ENCODE measurements at regions not wholly inside any gene's neighbourhood (a gene's known extent, or its start where the extent isn't known, plus 50 kb on each side); places are given as distances from the start of the nearest gene placed in this dataset.

GRCh38 chr12:5160827-5161226 lies 117.1 kb downstream of the KCNA5 start:
- no peak overlapping the region for H3K4me3 ChIP-seq
- no peaks in the 10 kb centered on the region for H3K36me3 ChIP-seq (replicated peaks in 1 of 2)
- H3K27me3 ChIP-seq: no peaks in the 10 kb centered on the region
- DNase-seq: no peak
- intact Hi-C loops (cut with DNase I): no loop called here
- no peaks in the 10 kb centered on the region for H3K9me3 ChIP-seq (replicated peaks in 1 of 3)
- 58 to 100% (median 68%) methylated on average over 1 of the region's 1 CpG for WGBS, 4 donors
- no peaks in the 10 kb centered on the region for H3K4me1 ChIP-seq (replicated peaks in 1 of 2)
- H3K27ac ChIP-seq: no peak overlapping the region
- TF ChIP-seq CTCF (IDR thresholded peaks at IDR 0.05): no peak
- TF ChIP-seq POLR2A (IDR thresholded peaks at IDR 0.05): no peak

DNA sequence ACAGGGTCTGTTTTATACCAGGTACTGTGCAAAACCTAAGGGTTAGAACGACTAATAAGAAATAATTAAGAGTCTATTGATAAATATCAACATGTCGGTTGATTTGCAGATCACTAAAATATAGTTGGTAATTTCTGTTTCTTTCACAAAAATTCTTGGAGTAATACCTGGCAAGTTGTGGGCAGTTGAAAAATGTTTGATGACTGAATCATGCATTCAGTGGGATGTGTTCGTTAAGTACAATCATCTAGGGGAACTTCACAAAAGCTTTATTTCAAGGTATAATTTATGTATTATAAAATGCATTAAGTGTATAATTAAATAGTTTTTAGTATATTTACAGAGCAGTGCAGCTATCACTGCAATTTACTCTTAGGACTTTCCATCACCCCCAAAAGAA lies 120.0 kb downstream of the KCNA5 start:
- intact Hi-C loops (cut with DNase I): no loop called here
- Histone ChIP-seq H3K36me3 (replicated peaks in 1 of 2) (no peaks in the 10 kb centered on the region), H3K27me3 (no peaks in the 10 kb centered on the region), H3K4me3 (no peak overlapping the region), H3K4me1 (replicated peaks in 1 of 2) (no peaks in the 10 kb centered on the region), H3K27ac (no peak overlapping the region), H3K9me3 (replicated peaks in 1 of 3) (no peaks in the 10 kb centered on the region)
- WGBS, 4 donors: 74 to 82% (median 78%) methylated on average over 3 of the region's 3 CpGs
- TF ChIP-seq POLR2A (IDR thresholded peaks at IDR 0.05) (no peak), CTCF (IDR thresholded peaks at IDR 0.05) (no peak)
- no peak for DNase-seq

- H3K4me1 ChIP-seq (replicated peaks in 1 of 2): no peaks in the 10 kb centered on the region
- H3K9me3 ChIP-seq (replicated peaks in 1 of 3): no peaks in the 10 kb centered on the region
- TF ChIP-seq POLR2A (IDR thresholded peaks at IDR 0.05): no peak
- 69 to 88% (median 83%) methylated on average over 5 of the region's 5 CpGs for WGBS, 4 donors
- intact Hi-C loops (cut with DNase I): no loop called here
- DNase-seq: no peak
- H3K4me3 ChIP-seq: no peak overlapping the region
- H3K27me3 ChIP-seq: no peaks in the 10 kb centered on the region
- no peak overlapping the region for H3K27ac ChIP-seq
- no peaks in the 10 kb centered on the region for H3K36me3 ChIP-seq (replicated peaks in 1 of 2)
Measured at GRCh38 chr12:5165296-5165970, 121.8 kb downstream of the KCNA5 start.

- WGBS, 4 donors: 68 to 94% (median 82%) methylated on average over 4 of the region's 4 CpGs; no CpG with 5 or more reads in 1 of the 4 donors
- peaks cover 2% of the 10 kb centered on the region for H3K27me3 ChIP-seq
- no peak overlapping the region for H3K27ac ChIP-seq
- no peak overlapping the region for H3K4me3 ChIP-seq
- intact Hi-C loops (cut with DNase I): no loop called here
- no peak for TF ChIP-seq CTCF (IDR thresholded peaks at IDR 0.05)
- no peak for TF ChIP-seq POLR2A (IDR thresholded peaks at IDR 0.05)
- no peaks in the 10 kb centered on the region for H3K4me1 ChIP-seq (replicated peaks in 1 of 2)
- DNase-seq: no peak
- no peaks in the 10 kb centered on the region for H3K36me3 ChIP-seq (replicated peaks in 1 of 2)
- H3K9me3 ChIP-seq (replicated peaks in 1 of 3): no peaks in the 10 kb centered on the region
Measured at GRCh38 chr12:5166976-5167375, 123.3 kb downstream of the KCNA5 start.

DNA sequence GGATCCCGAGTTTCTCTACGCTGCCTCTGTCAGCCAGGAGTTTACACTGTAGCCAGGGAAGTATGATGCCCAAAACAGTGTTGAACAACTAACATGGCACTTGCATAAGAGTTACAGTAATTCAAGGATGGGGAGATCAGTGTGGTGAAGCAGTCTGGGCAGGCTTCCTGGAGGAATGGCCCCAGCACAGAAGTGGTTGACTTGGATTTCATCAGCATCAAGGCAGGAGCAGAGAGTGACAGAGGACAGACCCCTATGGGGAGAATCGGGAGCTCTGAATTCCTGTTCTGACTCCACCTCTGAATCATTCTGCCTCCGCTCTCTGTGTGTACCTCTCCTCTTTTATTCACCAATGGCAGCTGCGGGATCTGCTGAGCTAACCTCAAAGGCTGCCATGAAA lies 124.5 kb downstream of the KCNA5 start:
- DNase-seq: no peak
- H3K27me3 ChIP-seq: peaks cover 8% of the 10 kb centered on the region
- no peaks in the 10 kb centered on the region for H3K9me3 ChIP-seq (replicated peaks in 1 of 3)
- H3K4me3 ChIP-seq: no peak overlapping the region
- no peaks in the 10 kb centered on the region for H3K36me3 ChIP-seq (replicated peaks in 1 of 2)
- no peaks in the 10 kb centered on the region for H3K4me1 ChIP-seq (replicated peaks in 1 of 2)
- no peak overlapping the region for H3K27ac ChIP-seq
- intact Hi-C loops (cut with DNase I): no loop called here
- WGBS, 4 donors: 74 to 83% (median 79%) methylated on average over 4 to 5 of the region's 5 CpGs
- TF ChIP-seq POLR2A (IDR thresholded peaks at IDR 0.05) (no peak), CTCF (IDR thresholded peaks at IDR 0.05) (no peak)

All from adrenal gland (tissue), 9 donors.